Natural killer cell (primary cell): ENCODE measurements at regions not wholly inside any gene's neighbourhood (a gene's known extent, or its start where the extent isn't known, plus 50 kb on each side); places are given as distances from the start of the nearest gene placed in this dataset.

Experiments used
- ATAC-seq, 3 donors: fragments of 150-1000 bp in 2 of 3; fragments of 200-7000 bp in 1 of 3; cut with Tn5 transposase; 1 replicate in 1 of 3; 2 replicates in 2 of 3; pipeline ENCODE4 v1.10.0; 2021; ENCODE audit warnings: mild to moderate bottlenecking in 2 of 3, moderate library complexity in 2 of 3
- DNase-seq, 2 donors: peaks; one replicate each; pipeline versions ENCODE4 v3.0.0 to v3.0.0-alpha.2; 2013 to 2021; ENCODE audit warnings: mixed read lengths in 1 of 2
- H3K27ac ChIP-seq: one replicate; pipeline ENCODE4 v1.5.1; 2013; ENCODE audit warnings: mild to moderate bottlenecking, low read length
- H3K27me3 ChIP-seq: one replicate; pipeline ENCODE4 v1.6.1; 2013; ENCODE audit warnings: low read length; ENCODE audit not compliant: control insufficient read depth, insufficient read depth
- H3K36me3 ChIP-seq: one replicate; pipeline ENCODE4 v1.6.1; 2013; ENCODE audit warnings: low read length; ENCODE audit not compliant: control insufficient read depth, insufficient read depth
- H3K4me1 ChIP-seq: one replicate; pipeline ENCODE4 v1.6.1; 2013; ENCODE audit warnings: low read length; ENCODE audit not compliant: control insufficient read depth, insufficient read depth
- H3K4me3 ChIP-seq: one replicate; pipeline ENCODE4 v1.5.1; 2013; ENCODE audit warnings: low read length
- H3K9me3 ChIP-seq: one replicate; pipeline ENCODE4 v1.6.1; 2013; ENCODE audit warnings: low read length; ENCODE audit not compliant: control insufficient read depth, insufficient read depth
- H3K27ac Mint-ChIP-seq, 2 donors: one replicate each; pipeline ENCODE4 v1.8.0; 2022; ENCODE audit warnings: mild to moderate bottlenecking in 2 of 2, mixed read lengths in 2 of 2, moderate library complexity in 1 of 2
- H3K27me3 Mint-ChIP-seq, 2 donors: one replicate each; pipeline ENCODE4 v1.8.0; 2022; ENCODE audit warnings: low read depth in 2 of 2, mixed read lengths in 2 of 2
- H3K36me3 Mint-ChIP-seq: one replicate; pipeline ENCODE4 v1.8.0; 2022; ENCODE audit warnings: mixed read lengths
- H3K4me1 Mint-ChIP-seq, 2 donors: one replicate each; pipeline ENCODE4 v1.8.0; 2022; ENCODE audit warnings: mixed read lengths in 2 of 2
- H3K4me3 Mint-ChIP-seq: one replicate; pipeline ENCODE4 v1.8.0; 2022; ENCODE audit warnings: mild to moderate bottlenecking, moderate library complexity, mixed read lengths
- H3K9me3 Mint-ChIP-seq, 2 donors: one replicate each; pipeline ENCODE4 v1.8.0; 2022; ENCODE audit warnings: mixed read lengths in 2 of 2
- WGBS: methylation state at CpG from one replicate; pipeline ENCODE4 v1.1.7; 2013; ENCODE audit warnings: missing lambda C conversion rate; ENCODE audit not compliant: insufficient coverage; 5-methylcytosine and 5-hydroxymethylcytosine counted together
- intact Hi-C: fragments of 100-400 bp; cut with micrococcal nuclease; formaldehyde crosslinking; loops from one replicate; pipeline ENCODE4 v1.14.2; 2022
- TF ChIP-seq, protein P1 (sequence below): fragments of 200-600 bp; IDR thresholded peaks from one replicate; pipeline ENCODE4 v1.8.0; 2022; ENCODE audit warnings: antibody characterized with exemption

GRCh38 chr12:104896710-104897109 is 61.4 kb downstream of the SLC41A2 start:
- intact Hi-C loops: no loop called here
- H3K4me1 Mint-ChIP-seq: no peaks in the 10 kb centered on the region
- H3K27me3 Mint-ChIP-seq: peaks cover 15 to 31% of the 10 kb centered on the region in 2 donors
- DNase-seq: no peak
- no peak overlapping the region for H3K4me3 Mint-ChIP-seq
- Histone ChIP-seq H3K27me3 (no peaks in the 10 kb centered on the region), H3K27ac (no peak overlapping the region), H3K4me1 (no peaks in the 10 kb centered on the region), H3K4me3 (no peak overlapping the region), H3K36me3 (no peaks in the 10 kb centered on the region), H3K9me3 (no peaks in the 10 kb centered on the region)
- 82% methylated on average over 4 of the region's 4 CpGs for WGBS
- TF ChIP-seq, protein P1, sequence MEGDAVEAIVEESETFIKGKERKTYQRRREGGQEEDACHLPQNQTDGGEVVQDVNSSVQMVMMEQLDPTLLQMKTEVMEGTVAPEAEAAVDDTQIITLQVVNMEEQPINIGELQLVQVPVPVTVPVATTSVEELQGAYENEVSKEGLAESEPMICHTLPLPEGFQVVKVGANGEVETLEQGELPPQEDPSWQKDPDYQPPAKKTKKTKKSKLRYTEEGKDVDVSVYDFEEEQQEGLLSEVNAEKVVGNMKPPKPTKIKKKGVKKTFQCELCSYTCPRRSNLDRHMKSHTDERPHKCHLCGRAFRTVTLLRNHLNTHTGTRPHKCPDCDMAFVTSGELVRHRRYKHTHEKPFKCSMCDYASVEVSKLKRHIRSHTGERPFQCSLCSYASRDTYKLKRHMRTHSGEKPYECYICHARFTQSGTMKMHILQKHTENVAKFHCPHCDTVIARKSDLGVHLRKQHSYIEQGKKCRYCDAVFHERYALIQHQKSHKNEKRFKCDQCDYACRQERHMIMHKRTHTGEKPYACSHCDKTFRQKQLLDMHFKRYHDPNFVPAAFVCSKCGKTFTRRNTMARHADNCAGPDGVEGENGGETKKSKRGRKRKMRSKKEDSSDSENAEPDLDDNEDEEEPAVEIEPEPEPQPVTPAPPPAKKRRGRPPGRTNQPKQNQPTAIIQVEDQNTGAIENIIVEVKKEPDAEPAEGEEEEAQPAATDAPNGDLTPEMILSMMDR: no peak
- peaks cover 7% of the 10 kb centered on the region for H3K36me3 Mint-ChIP-seq
- no peak for ATAC-seq
- H3K9me3 Mint-ChIP-seq: peaks cover 0 to 2% of the 10 kb centered on the region in 2 donors
- H3K27ac Mint-ChIP-seq: no peak overlapping the region

DNA sequence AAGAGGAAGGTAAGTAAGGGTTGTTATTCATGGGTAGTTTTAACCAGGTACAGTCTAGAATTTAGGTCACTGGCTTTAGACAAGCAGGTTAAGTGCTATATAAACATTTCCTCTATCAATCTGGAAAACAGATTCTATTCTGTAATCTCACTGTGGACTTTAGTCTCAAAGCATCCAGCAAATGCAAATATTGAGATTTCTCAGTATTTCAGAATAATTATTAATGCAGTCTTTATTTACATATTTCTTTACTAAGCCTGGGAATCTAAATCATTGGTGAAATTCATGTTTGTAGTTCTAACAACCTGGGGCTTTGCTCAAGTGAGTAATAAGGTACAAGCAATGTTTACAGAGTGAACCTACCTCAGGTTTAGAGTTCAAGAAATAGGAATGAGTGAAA is 61.9 kb downstream of the SLC41A2 start:
- H3K4me1 Mint-ChIP-seq: no peaks in the 10 kb centered on the region
- TF ChIP-seq, protein P1: no peak
- H3K9me3 Mint-ChIP-seq: peaks cover 0 to 2% of the 10 kb centered on the region in 2 donors
- no peak overlapping the region for H3K4me3 Mint-ChIP-seq
- no peak overlapping the region for H3K27ac Mint-ChIP-seq
- peaks cover 17 to 37% of the 10 kb centered on the region in 2 donors for H3K27me3 Mint-ChIP-seq
- peaks cover 7% of the 10 kb centered on the region for H3K36me3 Mint-ChIP-seq
- intact Hi-C loops: no loop called here
- DNase-seq: no peak
- Histone ChIP-seq H3K4me1 (no peaks in the 10 kb centered on the region), H3K9me3 (no peaks in the 10 kb centered on the region), H3K27ac (no peak overlapping the region), H3K36me3 (no peaks in the 10 kb centered on the region), H3K4me3 (no peak overlapping the region), H3K27me3 (no peaks in the 10 kb centered on the region)
- no peak for ATAC-seq

GRCh38 chr12:104895415-104895814 is 62.7 kb downstream of the SLC41A2 start:
- Mint-ChIP-seq H3K4me1 (no peaks in the 10 kb centered on the region), H3K9me3 (peaks cover 0 to 2% of the 10 kb centered on the region in 2 donors), H3K36me3 (peaks cover 7% of the 10 kb centered on the region), H3K27me3 (peaks cover 20 to 43% of the 10 kb centered on the region in 2 donors), H3K27ac (no peak overlapping the region), H3K4me3 (no peak overlapping the region)
- H3K4me3 ChIP-seq: no peak overlapping the region
- DNase-seq (no peak), ATAC-seq (no peak)
- H3K27ac ChIP-seq: no peak overlapping the region
- WGBS: 100% methylated on average over 1 of the region's 2 CpGs
- no peaks in the 10 kb centered on the region for H3K36me3 ChIP-seq
- H3K9me3 ChIP-seq: no peaks in the 10 kb centered on the region
- no peaks in the 10 kb centered on the region for H3K4me1 ChIP-seq
- intact Hi-C loops: no loop called here
- TF ChIP-seq, protein P1: no peak
- H3K27me3 ChIP-seq: no peaks in the 10 kb centered on the region

DNA sequence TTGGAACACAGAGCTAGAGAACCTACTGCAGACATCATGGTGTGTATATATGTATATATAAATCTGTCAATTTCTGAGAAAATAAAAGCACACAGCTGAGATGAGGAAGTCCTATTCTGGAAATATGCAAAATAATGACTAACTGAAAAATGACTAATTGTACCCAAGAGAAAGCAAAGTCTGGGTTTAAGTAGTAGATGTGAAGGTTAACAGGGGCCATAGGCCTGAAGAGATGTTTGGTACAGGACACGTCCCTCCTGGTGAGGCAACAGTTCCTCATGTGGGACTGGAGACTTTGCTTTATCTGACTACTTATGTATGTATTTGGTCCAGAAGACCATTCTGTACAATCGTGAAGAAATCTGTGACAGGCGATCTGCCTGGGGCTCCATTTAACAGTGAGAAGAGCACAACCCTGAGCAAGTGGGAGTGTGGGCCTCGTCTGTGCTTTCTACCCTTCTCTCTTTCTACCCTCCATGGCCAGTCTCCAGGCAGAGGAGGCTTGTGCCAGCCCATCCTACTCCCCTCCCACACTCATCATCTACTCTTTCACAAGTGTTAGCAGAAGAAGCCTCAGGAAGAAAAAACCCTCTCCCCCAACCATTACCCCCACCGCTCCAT is 67.5 kb downstream of the SLC41A2 start:
- Mint-ChIP-seq H3K36me3 (no peaks in the 10 kb centered on the region), H3K9me3 (no peaks in the 10 kb centered on the region), H3K27ac (no peak overlapping the region), H3K4me3 (no peak overlapping the region), H3K27me3 (peaks cover 21 to 29% of the 10 kb centered on the region in 2 donors), H3K4me1 (no peaks in the 10 kb centered on the region)
- ATAC-seq (no peak), DNase-seq (no peak)
- H3K4me1 ChIP-seq: no peaks in the 10 kb centered on the region
- no peaks in the 10 kb centered on the region for H3K9me3 ChIP-seq
- TF ChIP-seq, protein P1: no peak
- WGBS: 91% methylated on average over 5 of the region's 5 CpGs
- H3K36me3 ChIP-seq: no peaks in the 10 kb centered on the region
- intact Hi-C loops: no loop called here
- H3K27me3 ChIP-seq: peaks cover 2% of the 10 kb centered on the region
- no peak overlapping the region for H3K27ac ChIP-seq
- H3K4me3 ChIP-seq: no peak overlapping the region
